H9 (cell line): ENCODE measurements at regions not wholly inside any gene's neighbourhood (a gene's known extent, or its start where the extent isn't known, plus 50 kb on each side); places are given as distances from the start of the nearest gene placed in this dataset.

ENCODE experiments used
- DNase-seq: peaks from one replicate; pipeline ENCODE4 v3.0.0-alpha.2; 2017
- H2AFZ ChIP-seq: one replicate; pipeline ENCODE4 v1.6.1; 2013; ENCODE audit warnings: mild to moderate bottlenecking, low read length, control low read depth, moderate library complexity
- H2AK5ac ChIP-seq: 2 replicates; pipeline ENCODE4 v1.6.1; 2013; ENCODE audit warnings: low read length, control low read depth, mixed read lengths; ENCODE audit not compliant: insufficient read length
- H2BK120ac ChIP-seq: one replicate; pipeline ENCODE4 v1.6.1; 2013; ENCODE audit warnings: low read depth, mild to moderate bottlenecking, low read length, control low read depth, inconsistent platforms; ENCODE audit not compliant: poor library complexity, severe bottlenecking
- H2BK12ac ChIP-seq: 2 replicates; pipeline ENCODE4 v1.6.1; 2013; ENCODE audit warnings: low read length, control low read depth, mixed read lengths, low read depth; ENCODE audit not compliant: insufficient read length
- H2BK15ac ChIP-seq: 2 replicates; pipeline ENCODE4 v1.6.1; 2013; ENCODE audit warnings: low read depth, low read length, control low read depth
- H2BK20ac ChIP-seq: one replicate; pipeline ENCODE4 v1.6.1; 2013; ENCODE audit warnings: low read depth, mild to moderate bottlenecking, low read length, control low read depth, inconsistent platforms; ENCODE audit not compliant: poor library complexity, severe bottlenecking
- H2BK5ac ChIP-seq: 2 replicates; pipeline ENCODE4 v1.6.1; 2013; ENCODE audit warnings: low read length, control low read depth, mixed read lengths; ENCODE audit not compliant: insufficient read length
- H3K14ac ChIP-seq: 2 replicates; pipeline ENCODE4 v1.6.1; 2013; ENCODE audit warnings: low read length, control low read depth; ENCODE audit not compliant: insufficient read depth
- H3K18ac ChIP-seq: 2 replicates; pipeline ENCODE4 v1.6.1; 2013; ENCODE audit warnings: low read depth, mild to moderate bottlenecking, mixed read lengths, low read length, control low read depth; ENCODE audit not compliant: insufficient read length
- H3K23ac ChIP-seq: 2 replicates; pipeline ENCODE4 v1.6.1; 2013; ENCODE audit warnings: low read length, control low read depth, mixed read lengths, low read depth; ENCODE audit not compliant: insufficient read length
- H3K23me2 ChIP-seq: 2 replicates; pipeline ENCODE4 v1.6.1; 2013; ENCODE audit warnings: low read depth, mild to moderate bottlenecking, mixed read lengths, low read length, control low read depth; ENCODE audit not compliant: insufficient read length, poor library complexity, severe bottlenecking
- H3K27ac ChIP-seq: 2 replicates; pipeline ENCODE4 v1.5.1; 2013; ENCODE audit warnings: low read length, control low read depth, mixed read lengths, low read depth; ENCODE audit not compliant: insufficient read length
- H3K27me3 ChIP-seq: 2 replicates; pipeline ENCODE4 v1.6.1; 2013; ENCODE audit warnings: low read length, control low read depth, inconsistent platforms; ENCODE audit not compliant: insufficient read depth
- H3K4ac ChIP-seq: 2 replicates; pipeline ENCODE4 v1.6.1; 2013; ENCODE audit warnings: low read depth, mild to moderate bottlenecking, control low read depth, inconsistent platforms, low read length, moderate library complexity
- H3K4me1 ChIP-seq: 2 replicates; pipeline ENCODE4 v1.6.1; 2013; ENCODE audit warnings: low read length, control low read depth, inconsistent platforms; ENCODE audit not compliant: insufficient read depth
- H3K4me2 ChIP-seq: 2 replicates; pipeline ENCODE4 v1.6.1; 2013; ENCODE audit warnings: low read length, control low read depth, mixed read lengths; ENCODE audit not compliant: insufficient read length, insufficient read depth
- H3K56ac ChIP-seq: 2 replicates; pipeline ENCODE4 v1.6.1; 2013; ENCODE audit warnings: low read depth, mild to moderate bottlenecking, mixed read lengths, low read length, control low read depth; ENCODE audit not compliant: insufficient read length
- H3K79me1 ChIP-seq: 2 replicates; pipeline ENCODE4 v1.6.1; 2013; ENCODE audit warnings: low read depth, mild to moderate bottlenecking, moderate library complexity, low read length, control low read depth, inconsistent platforms; ENCODE audit not compliant: insufficient read depth, poor library complexity, severe bottlenecking
- H3K79me2 ChIP-seq: 2 replicates; pipeline ENCODE4 v1.6.1; 2013; ENCODE audit warnings: low read length, control low read depth, inconsistent platforms; ENCODE audit not compliant: insufficient read depth
- H3K9ac ChIP-seq: 2 replicates; pipeline ENCODE4 v1.6.1; 2013; ENCODE audit warnings: low read length, control low read depth, mixed read lengths; ENCODE audit not compliant: insufficient read length; ENCODE audit errors: extremely low read depth
- H3K9me3 ChIP-seq: one replicate; pipeline ENCODE4 v1.6.1; 2013; ENCODE audit warnings: low read depth, low read length, inconsistent platforms; ENCODE audit not compliant: control insufficient read depth
- H3T11ph ChIP-seq: one replicate; pipeline ENCODE4 v1.6.1; 2013; ENCODE audit warnings: mild to moderate bottlenecking, low read length, control low read depth, inconsistent platforms
- H4K20me1 ChIP-seq: one replicate; pipeline ENCODE4 v1.6.1; 2013; ENCODE audit not compliant: control insufficient read depth, insufficient read length, insufficient read depth
- H4K5ac ChIP-seq: 2 replicates; pipeline ENCODE4 v1.6.1; 2013; ENCODE audit warnings: low read depth, mild to moderate bottlenecking, mixed read lengths, low read length, control low read depth; ENCODE audit not compliant: insufficient read length
- H4K8ac ChIP-seq: replicated peaks from 2 replicates; pipeline ENCODE4 v1.6.1; 2013; ENCODE audit warnings: low read length, control low read depth, mixed read lengths, low read depth; ENCODE audit not compliant: insufficient read length
- H4K91ac ChIP-seq: 2 replicates; pipeline ENCODE4 v1.6.1; 2013; ENCODE audit warnings: low read depth, mild to moderate bottlenecking, moderate library complexity, mixed read lengths, low read length, control low read depth; ENCODE audit not compliant: insufficient read length
- H3K27ac Mint-ChIP-seq, 3 experiments: 2 replicates in 2 of 3; 3 replicates in 1 of 3; pipeline ENCODE4 v1.8.0; 2020 to 2021; ENCODE audit warnings: mixed read lengths in 3 of 3, mild to moderate bottlenecking in 1 of 3, moderate library complexity in 1 of 3
- H3K27me3 Mint-ChIP-seq: 2 replicates; pipeline ENCODE4 v1.8.0; 2021; ENCODE audit warnings: low read depth, mild to moderate bottlenecking, moderate library complexity, mixed read lengths
- H3K36me3 Mint-ChIP-seq, 3 experiments: 2 replicates in 2 of 3; 3 replicates in 1 of 3; pipeline ENCODE4 v1.8.0; 2020 to 2021; ENCODE audit warnings: low read depth in 3 of 3, mixed read lengths in 3 of 3; ENCODE audit not compliant: insufficient read depth in 1 of 3
- H3K4me1 Mint-ChIP-seq, 2 experiments: 2 replicates each; pipeline ENCODE4 v1.8.0; 2020; ENCODE audit warnings: mixed read lengths in 2 of 2
- H3K4me3 Mint-ChIP-seq, 2 experiments: 2 replicates in 1 of 2; 3 replicates in 1 of 2; pipeline ENCODE4 v1.8.0; 2020 to 2021; ENCODE audit warnings: mild to moderate bottlenecking in 2 of 2, mixed read lengths in 2 of 2, moderate library complexity in 1 of 2
- H3K9me3 Mint-ChIP-seq, 2 experiments: 2 replicates in 1 of 2; 3 replicates in 1 of 2; pipeline ENCODE4 v1.8.0; 2020; ENCODE audit warnings: mild to moderate bottlenecking in 2 of 2, mixed read lengths in 2 of 2, moderate library complexity in 1 of 2
- WGBS: extraction: QIAGEN DNeasy Blood & Tissue Kit; methylation state at CpG from one replicate; pipeline ENCODE4 v1.1.7; 2013; ENCODE audit warnings: missing lambda C conversion rate, low lambda C conversion rate, mixed read lengths; ENCODE audit not compliant: insufficient read length; ENCODE audit errors: extremely low coverage; 5-methylcytosine and 5-hydroxymethylcytosine counted together
- TF ChIP-seq, protein P1 (sequence below): fragments of 200-600 bp; sonication (generic); conservative IDR thresholded peaks from 3 replicates; pipeline ENCODE4 v1.8.0; 2021; ENCODE audit warnings: antibody characterized with exemption, mild to moderate bottlenecking

GRCh38 chr1:69088571-69088970, 479.2 kb upstream of the LRRC7 start:
- no peak overlapping the region for H4K5ac ChIP-seq
- H3K14ac ChIP-seq = no peak overlapping the region
- H3K23ac ChIP-seq = no peak overlapping the region
- no peak overlapping the region for H2BK12ac ChIP-seq
- H3K79me2 ChIP-seq = no peaks in the 10 kb centered on the region
- H2BK20ac ChIP-seq = no peak overlapping the region
- DNase-seq = no peak
- Mint-ChIP-seq H3K36me3 (peaks cover 0 to 8% (median 5%) of the 10 kb centered on the region in 3 experiments; a peak in 5 of 7 replicates), H3K4me1 (peaks cover 58 to 59% of the 10 kb centered on the region in 2 experiments), H3K9me3 (peaks cover 0 to 8% of the 10 kb centered on the region in 2 experiments; a peak in 3 of 5 replicates), H3K27me3 (peaks cover 1% of the 10 kb centered on the region; the same call in 1 of the 2 replicates), H3K4me3 (no peak overlapping the region), H3K27ac (no peak overlapping the region)
- H3K9ac ChIP-seq = no peak overlapping the region
- H3K23me2 ChIP-seq = no peaks in the 10 kb centered on the region
- WGBS = no CpG with 5 or more reads among the region's 1 CpG
- H3K79me1 ChIP-seq = no peaks in the 10 kb centered on the region
- H2AK5ac ChIP-seq = no peak overlapping the region
- H4K8ac ChIP-seq = no peak overlapping the region
- H2BK5ac ChIP-seq = no peak overlapping the region
- H3K27ac ChIP-seq = no peak overlapping the region
- H2AFZ ChIP-seq = no peak overlapping the region
- H3K18ac ChIP-seq = no peak overlapping the region
- H3T11ph ChIP-seq = no peak overlapping the region
- H4K91ac ChIP-seq = no peak overlapping the region
- H2BK120ac ChIP-seq = no peak overlapping the region
- H2BK15ac ChIP-seq = no peak overlapping the region
- no peak overlapping the region for H3K4ac ChIP-seq
- no peaks in the 10 kb centered on the region for H3K9me3 ChIP-seq
- no peak overlapping the region for H3K4me2 ChIP-seq
- H4K20me1 ChIP-seq = no peaks in the 10 kb centered on the region
- H3K4me1 ChIP-seq = peaks cover 12% of the 10 kb centered on the region; the same call in 1 of the 2 replicates
- H3K27me3 ChIP-seq = no peaks in the 10 kb centered on the region
- TF ChIP-seq, protein P1, sequence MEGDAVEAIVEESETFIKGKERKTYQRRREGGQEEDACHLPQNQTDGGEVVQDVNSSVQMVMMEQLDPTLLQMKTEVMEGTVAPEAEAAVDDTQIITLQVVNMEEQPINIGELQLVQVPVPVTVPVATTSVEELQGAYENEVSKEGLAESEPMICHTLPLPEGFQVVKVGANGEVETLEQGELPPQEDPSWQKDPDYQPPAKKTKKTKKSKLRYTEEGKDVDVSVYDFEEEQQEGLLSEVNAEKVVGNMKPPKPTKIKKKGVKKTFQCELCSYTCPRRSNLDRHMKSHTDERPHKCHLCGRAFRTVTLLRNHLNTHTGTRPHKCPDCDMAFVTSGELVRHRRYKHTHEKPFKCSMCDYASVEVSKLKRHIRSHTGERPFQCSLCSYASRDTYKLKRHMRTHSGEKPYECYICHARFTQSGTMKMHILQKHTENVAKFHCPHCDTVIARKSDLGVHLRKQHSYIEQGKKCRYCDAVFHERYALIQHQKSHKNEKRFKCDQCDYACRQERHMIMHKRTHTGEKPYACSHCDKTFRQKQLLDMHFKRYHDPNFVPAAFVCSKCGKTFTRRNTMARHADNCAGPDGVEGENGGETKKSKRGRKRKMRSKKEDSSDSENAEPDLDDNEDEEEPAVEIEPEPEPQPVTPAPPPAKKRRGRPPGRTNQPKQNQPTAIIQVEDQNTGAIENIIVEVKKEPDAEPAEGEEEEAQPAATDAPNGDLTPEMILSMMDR = no peak
- no peak overlapping the region for H3K56ac ChIP-seq
